Body of pancreas (tissue), 4 donors: ENCODE measurements at regions not wholly inside any gene's neighbourhood (a gene's known extent, or its start where the extent isn't known, plus 50 kb on each side); places are given as distances from the start of the nearest gene placed in this dataset.

Experiments
- CTCF ChIP-seq, 7 experiments: fragments of 450-650 bp in 4 of 7; fragments of 200-600 bp in 3 of 7; sonication (generic) in 3 of 7; IDR thresholded peaks; one replicate each; pipeline ENCODE4 v1.5.1; 2016 to 2019; ENCODE audit warnings: antibody characterized with exemption in 7 of 7
- POLR2A ChIP-seq, 3 donors: fragments of 450-650 bp; IDR thresholded peaks; one replicate each; pipeline ENCODE4 v1.6.1; 2016; ENCODE audit warnings: antibody characterized with exemption in 3 of 3, mild to moderate bottlenecking in 2 of 3

GRCh38 chr13:22189176-22190048, 518.5 kb downstream of the FGF9 start:
- TF ChIP-seq CTCF (IDR thresholded peaks at IDR 0.05) = no peak
- TF ChIP-seq POLR2A (IDR thresholded peaks at IDR 0.05) = no peak
